Activated CD4-positive, alpha-beta T cell treated with anti-CD3 and anti-CD28 coated beads for 1 hour (primary cell): ENCODE measurements at regions not wholly inside any gene's neighbourhood (a gene's known extent, or its start where the extent isn't known, plus 50 kb on each side); places are given as distances from the start of the nearest gene placed in this dataset.

ENCODE experiments used
- DNase-seq: peaks from one replicate; pipeline ENCODE4 v3.0.0-alpha.2; 2020

DNA sequence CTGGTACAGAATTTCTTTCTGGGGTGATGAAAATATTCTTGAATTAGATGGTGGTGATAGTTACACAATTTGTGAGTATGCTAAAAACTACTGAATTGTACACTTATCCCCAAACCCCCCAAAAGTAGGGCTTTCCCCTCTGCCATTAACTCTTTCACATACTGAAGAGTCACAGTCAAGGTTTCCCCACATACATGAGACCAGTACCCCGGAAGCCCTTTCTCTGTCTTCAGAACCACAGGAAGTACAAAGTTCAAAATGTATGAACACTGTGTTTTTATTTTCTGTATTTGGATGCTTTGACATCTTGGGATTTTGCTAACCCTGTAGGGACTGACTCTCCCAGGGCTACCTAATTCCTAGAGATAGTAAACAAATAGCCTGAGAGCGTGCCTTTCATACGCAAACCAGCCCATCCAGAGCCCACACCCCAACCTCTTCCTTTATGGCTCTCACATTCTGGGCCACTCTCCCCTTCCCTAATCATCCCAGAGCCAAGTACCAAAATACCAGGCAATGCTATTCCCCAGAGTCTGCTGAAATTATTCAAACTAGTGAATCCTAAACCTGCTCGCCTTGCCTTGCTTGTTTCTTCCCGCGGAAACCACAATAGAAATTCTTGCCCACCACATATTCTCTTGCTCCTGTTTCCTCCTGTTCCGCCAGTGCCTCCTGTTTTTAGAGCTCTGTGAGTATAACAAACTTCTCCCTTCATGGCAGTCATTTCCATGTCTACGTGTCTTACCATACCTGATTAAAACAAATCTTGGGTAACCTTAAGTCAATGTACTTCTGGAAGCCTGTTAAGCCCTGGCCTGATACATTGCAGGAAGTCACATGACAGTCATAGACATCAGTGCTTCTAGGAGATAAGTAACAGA, 524.8 kb downstream of the FUT8 start:
- no peak for DNase-seq

DNA sequence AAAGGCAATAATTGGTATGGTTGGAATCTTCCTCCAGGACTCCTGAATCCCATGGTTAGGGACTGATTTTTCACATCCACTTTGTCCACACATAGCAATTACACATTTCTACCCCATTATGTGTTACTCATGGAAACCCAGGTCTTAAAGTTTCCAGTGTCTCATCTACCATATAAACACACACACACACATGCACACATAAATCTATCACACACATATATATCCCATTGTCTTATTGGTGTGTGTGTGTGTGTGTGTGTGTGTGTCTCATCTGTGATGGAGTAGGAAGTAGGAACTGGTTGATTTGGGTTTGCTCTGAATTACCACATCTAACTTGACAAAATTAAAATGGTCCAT, 525.4 kb downstream of the FUT8 start:
- DNase-seq = no peak

DNA sequence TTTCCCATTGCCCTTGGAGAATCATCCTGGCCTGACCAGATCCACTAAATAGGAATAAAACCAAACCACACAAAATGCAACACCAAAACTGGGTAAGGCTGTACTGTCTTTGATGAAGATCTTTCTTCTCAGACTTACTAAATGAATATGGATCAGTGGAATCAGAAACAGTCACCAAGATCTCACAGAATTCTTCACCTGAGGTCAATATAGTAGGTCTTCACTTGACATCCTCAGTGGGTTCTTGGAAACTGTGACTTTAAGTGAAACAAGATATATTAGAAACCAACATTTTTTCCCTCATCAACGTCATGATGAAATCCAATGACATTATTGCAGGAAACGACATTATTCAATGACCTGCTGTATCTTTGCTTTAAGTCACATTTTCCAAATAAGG, 526.2 kb downstream of the FUT8 start:
- DNase-seq = no peak

DNA sequence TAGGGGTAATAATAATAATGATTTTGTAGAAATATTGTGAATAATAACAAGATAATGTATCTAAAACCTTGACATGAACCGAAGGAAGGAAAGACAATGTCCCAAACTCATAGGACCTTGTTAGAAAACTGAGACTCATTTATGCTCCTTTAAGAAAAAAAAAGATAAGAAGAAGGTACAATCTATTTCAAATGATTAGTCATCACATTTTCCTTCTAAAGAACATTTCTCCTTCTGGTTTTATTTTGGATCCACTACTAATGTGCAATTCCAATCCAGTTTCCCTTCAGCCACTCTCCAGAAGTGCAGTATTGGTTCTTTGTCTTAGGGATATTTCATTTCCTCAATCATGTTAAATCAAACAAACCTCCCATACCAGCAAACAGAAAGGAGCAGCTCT, 526.7 kb downstream of the FUT8 start:
- no peak for DNase-seq

- no peak for DNase-seq
Measured at GRCh38 chr14:65940056-65940735, 527.7 kb downstream of the FUT8 start.

DNA sequence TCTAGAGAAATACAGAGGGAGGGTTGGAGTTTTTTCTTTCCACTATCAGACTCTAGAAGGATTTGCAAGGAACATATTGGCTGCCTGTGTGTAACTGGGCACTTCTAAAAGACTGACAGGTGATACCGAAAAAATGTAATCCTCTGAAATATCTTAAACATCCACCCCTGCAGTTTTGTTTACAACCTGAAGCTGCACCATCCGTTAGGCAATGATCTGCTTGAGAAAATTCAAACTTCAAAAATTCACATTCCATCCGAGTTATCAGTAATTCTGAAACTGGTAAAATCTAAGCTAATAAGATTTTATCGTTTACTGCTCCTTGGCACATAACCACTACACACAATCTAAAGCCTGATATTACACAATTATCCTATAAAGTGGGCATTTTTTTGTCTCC, 528.6 kb downstream of the FUT8 start:
- no peak for DNase-seq

- DNase-seq = no peak
Measured at GRCh38 chr14:65943150-65943549, 530.6 kb downstream of the FUT8 start.

- DNase-seq = no peak
Measured at GRCh38 chr14:65943916-65944410, 531.4 kb downstream of the FUT8 start.

DNA sequence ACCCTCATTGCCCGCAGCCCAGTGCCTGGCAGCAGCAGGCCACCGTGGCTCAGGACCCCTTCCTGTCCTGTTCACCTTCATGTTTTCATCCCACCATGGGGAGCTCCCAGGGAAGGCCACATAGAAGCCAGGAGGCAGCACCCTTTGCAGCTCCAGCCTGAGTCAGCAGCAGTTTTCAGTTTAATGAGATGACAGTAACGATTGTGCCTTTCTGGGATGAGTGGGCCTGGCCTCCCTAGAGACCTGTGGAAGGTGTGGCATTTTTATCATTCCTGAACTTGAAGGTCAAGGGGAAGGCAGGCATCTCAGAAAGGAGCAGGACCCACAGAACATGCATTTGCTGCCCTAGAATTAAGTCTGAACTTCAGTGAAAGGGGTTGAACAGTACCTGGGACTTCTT, 532.8 kb downstream of the FUT8 start:
- no peak for DNase-seq

- no peak for DNase-seq
Measured at GRCh38 chr14:65946494-65946893, 534.0 kb downstream of the FUT8 start.

- no peak for DNase-seq
Measured at GRCh38 chr14:65948302-65948701, 535.8 kb downstream of the FUT8 start.

DNA sequence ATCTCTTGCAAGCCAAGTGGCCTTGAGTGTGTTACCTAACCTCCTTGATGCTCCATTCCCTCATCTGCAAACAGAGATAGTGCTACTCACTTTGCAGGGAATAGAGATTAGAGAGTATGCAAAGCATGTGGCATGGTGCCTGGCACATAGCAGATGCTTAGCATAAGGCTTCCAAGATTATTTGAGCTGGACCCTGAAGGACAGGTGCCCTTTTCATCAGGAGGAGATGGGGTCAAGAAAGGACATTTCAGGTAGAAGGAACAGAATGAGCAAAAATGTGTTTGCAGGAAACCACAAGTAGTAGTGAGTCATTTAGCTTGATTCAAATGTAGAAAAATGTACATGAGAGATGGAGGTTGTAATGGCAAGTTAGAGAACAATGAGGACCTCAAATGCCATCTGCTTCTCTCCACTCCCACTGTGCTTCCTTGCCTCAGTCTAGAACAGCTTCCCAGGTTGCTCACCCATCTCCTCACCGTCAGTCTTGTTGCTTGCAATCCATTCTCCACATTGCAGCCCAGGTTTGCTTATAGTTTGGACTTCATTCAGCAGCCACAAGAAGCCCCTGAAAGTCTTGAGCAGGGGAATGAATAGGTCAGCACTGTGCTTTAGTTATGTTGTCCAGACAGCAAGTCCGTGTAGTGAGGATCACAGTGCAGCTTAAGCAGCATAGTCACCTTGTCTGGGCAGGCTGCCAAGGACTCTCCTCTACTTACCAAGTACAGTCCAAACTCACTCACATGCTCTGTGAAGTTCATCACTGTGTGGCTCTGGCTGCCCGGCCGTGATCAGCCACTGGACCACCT, 536.3 kb upstream of the CCDC196 start:
- DNase-seq = no peak

GRCh38 chr14:65954942-65955341, 531.2 kb upstream of the CCDC196 start:
- DNase-seq = no peak

DNA sequence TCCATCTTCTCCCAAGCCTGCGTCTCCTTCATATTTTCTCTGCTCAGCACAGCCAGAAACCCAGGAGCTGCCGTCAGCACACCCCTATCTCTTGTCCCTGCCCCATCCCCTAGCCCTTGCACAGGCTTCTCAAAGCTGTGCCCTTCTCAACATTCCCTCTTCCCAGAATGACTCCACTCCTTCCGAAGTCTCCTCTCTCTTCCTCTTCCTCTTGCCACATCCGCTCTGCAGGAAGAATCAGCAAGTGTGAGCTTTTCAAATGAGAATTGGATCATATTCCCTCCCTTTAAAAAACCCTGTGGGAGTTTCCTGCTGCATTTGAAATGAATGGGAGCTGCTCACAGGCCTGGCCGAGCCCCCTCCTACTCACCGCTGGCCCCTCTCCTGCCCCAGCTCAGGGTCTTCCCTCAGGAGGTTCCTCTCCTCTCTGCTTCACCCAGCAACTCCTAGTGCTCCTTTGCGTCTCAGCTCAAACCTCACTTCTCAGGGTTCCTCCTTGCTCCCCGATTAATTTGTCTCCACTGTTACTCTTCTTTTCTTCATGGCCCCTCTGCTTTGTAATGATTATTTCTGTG, 528.5 kb upstream of the CCDC196 start:
- DNase-seq = no peak

DNA sequence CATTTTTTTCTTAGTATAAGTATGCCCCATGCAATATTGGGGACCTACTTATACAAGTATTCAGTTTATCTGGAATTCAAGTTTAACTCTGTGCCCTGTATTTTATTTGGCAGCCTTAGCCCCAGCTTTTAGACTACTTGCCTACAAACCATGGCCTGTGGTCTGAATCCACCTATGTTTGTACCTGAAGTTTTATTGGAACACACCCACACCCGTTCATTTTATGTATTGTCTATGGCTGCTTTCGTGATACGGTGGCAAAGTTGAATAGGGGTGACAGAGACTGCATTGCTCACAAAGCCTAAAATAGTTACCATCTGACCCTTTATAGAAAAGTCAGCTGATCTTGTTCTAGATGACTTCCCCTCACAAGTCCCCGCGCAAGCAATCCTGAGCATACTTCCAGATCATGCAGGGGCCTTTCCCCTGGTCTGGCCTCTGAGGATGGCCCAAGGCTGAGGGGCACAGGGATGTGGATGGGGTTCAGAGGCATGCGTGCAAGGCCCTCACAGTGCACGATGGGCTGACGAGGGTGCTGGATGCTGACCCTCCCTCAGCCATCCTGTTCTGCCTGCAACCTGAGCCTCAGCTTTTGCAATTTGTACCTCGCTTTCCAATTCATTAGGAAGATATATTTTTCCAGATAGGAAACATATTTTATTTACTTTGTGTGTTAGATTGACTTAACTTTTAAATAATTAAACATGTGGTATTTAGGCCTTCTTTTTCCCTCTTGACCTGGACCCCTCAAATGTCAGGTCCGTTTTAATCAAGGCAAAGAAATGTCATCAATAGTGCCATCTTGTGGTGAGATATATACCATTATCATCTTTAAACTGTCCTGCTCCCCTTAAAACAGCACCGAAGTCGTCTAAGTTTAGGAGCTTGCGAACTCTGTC, 527.3 kb upstream of the CCDC196 start:
- no peak for DNase-seq

- DNase-seq = no peak
Measured at GRCh38 chr14:65959563-65960024, 526.6 kb upstream of the CCDC196 start.

DNA sequence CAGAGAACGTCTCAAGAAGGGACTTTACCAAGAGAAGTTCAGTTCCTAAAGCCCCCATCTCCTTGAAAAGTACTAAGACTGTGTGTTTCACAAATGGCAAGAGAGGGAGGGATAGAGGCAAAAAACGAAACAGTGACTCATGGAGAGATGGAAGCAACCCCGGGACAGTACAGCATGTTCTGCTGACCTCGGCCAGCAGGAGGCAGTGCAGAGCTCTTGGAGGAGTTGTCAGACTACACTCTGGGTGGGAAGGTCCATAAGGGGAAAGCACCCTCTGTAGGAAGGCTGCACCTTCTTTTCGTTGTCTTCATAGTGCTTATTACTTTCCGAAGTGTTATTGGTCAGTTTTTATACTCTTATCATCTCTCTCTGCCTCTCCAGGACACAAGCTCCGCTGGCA, 525.2 kb upstream of the CCDC196 start:
- peak; percentile 41 for DNase-seq

DNA sequence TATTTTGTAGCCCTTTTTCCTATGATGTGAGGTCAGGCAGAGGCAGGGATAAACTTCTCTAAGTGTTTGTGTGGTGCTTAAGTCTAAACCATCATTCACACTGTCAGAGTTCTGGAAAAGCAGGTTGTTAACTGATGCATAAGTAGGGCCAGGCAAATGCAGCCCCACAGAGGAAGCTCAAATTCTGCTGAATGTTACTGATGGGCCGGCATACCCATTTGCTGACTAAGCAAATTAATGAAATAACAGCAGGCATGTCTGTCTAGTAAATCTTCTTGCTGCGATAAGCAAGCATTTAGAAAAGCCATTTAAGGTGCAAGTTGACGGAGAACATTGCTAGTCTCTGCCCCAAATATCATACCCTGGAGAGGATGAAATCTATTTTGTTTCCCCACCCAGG, 523.2 kb upstream of the CCDC196 start:
- DNase-seq = no peak

GRCh38 chr14:65964366-65964765, 521.8 kb upstream of the CCDC196 start:
- DNase-seq = no peak

DNA sequence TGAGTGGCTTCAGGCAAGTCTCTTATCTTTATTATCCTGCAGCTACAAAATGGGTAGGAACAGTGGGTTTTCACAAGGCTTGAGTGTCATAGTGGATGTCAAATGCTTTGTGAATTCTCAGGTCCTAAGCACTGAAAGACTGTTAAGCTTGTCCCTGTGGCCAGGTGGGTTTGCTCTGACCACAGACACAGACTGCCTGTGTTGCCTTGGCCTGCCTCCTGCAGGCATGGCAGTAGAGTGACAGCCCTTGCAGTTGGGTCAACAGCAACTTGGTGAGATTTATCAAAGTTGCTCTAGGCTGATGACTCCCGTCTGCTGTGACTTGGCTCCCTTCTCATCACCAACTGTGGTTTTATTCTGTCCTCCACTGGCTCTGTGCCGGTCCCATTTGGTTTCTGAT, 520.0 kb upstream of the CCDC196 start:
- no peak for DNase-seq

DNA sequence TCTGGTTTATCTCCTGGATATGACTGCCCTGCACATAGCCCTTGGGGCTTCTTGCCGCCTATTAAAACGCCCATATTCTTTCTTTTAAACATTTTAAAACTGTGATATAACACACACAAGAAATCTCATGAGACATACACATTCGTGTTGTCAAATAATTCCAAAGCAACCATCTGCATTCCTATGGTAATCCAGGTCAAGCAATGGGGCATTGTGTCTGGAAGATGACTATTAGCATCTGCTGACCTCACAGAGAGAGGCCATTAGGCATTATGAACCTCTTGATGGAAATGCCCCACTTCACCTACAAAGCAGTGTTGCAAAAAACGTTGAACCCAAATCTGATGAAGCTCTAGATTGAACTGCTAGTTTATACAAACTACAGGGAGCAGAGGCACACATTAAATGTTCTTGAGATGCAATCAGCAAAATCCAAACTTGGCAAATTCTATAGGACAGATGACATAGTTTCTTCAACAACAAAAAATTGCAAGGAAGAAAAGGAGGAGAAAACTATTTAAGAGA, 513.8 kb upstream of the CCDC196 start:
- no peak for DNase-seq

GRCh38 chr14:65972891-65973290, 513.3 kb upstream of the CCDC196 start:
- DNase-seq = no peak
